HG03520 (cell line): ENCODE measurements at regions not wholly inside any gene's neighbourhood (a gene's known extent, or its start where the extent isn't known, plus 50 kb on each side); places are given as distances from the start of the nearest gene placed in this dataset.

ENCODE experiments used
- ATAC-seq: cut with Tn5 transposase; IDR thresholded peaks from one replicate; pipeline ENCODE4 v1.9.1; 2021; ENCODE audit warnings: mild to moderate bottlenecking, moderate library complexity; ENCODE audit not compliant: unreplicated experiment

GRCh38 chr20:48259456-48259855, 474.2 kb upstream of the SULF2 start:
- ATAC-seq: no peak

GRCh38 chr20:48257833-48258232, 472.6 kb upstream of the SULF2 start:
- ATAC-seq: no peak

- ATAC-seq: no peak
These were observed 462.7 kb upstream of the SULF2 start for GRCh38 chr20:48247961-48248360.

- ATAC-seq: no peak
These were observed 460.9 kb upstream of the SULF2 start for GRCh38 chr20:48246061-48246790.

GRCh38 chr20:48242623-48243022, 457.3 kb upstream of the SULF2 start:
- ATAC-seq: no peak

- ATAC-seq: no peak
These were observed 456.2 kb upstream of the SULF2 start for GRCh38 chr20:48241482-48241881.

- no peak for ATAC-seq
These were observed 453.5 kb upstream of the SULF2 start for GRCh38 chr20:48238781-48239180.

GRCh38 chr20:48238326-48238725, 453.0 kb upstream of the SULF2 start:
- ATAC-seq: no peak

- no peak for ATAC-seq
These were observed 451.0 kb upstream of the SULF2 start for GRCh38 chr20:48236000-48236970.

- ATAC-seq: no peak
These were observed 449.7 kb upstream of the SULF2 start for GRCh38 chr20:48234951-48235350.

- no peak for ATAC-seq
These were observed 446.1 kb upstream of the SULF2 start for GRCh38 chr20:48231253-48231930.

GRCh38 chr20:48230216-48230615, 444.9 kb upstream of the SULF2 start:
- ATAC-seq: no peak

GRCh38 chr20:48227381-48227780, 442.1 kb upstream of the SULF2 start:
- ATAC-seq: no peak

- ATAC-seq: no peak
These were observed 441.4 kb upstream of the SULF2 start for GRCh38 chr20:48226642-48227041.

GRCh38 chr20:48224533-48225050, 439.3 kb upstream of the SULF2 start:
- no peak for ATAC-seq

GRCh38 chr20:48223715-48224114, 438.4 kb upstream of the SULF2 start:
- ATAC-seq: no peak

- ATAC-seq: no peak
These were observed 437.4 kb upstream of the SULF2 start for GRCh38 chr20:48222595-48223180.

- no peak for ATAC-seq
These were observed 434.9 kb upstream of the SULF2 start for GRCh38 chr20:48220033-48220633.

- ATAC-seq: no peak
These were observed 434.0 kb upstream of the SULF2 start for GRCh38 chr20:48219306-48219705.

GRCh38 chr20:48217190-48217589, 431.9 kb upstream of the SULF2 start:
- no peak for ATAC-seq
